LoVo (cell line): ENCODE measurements at regions not wholly inside any gene's neighbourhood (a gene's known extent, or its start where the extent isn't known, plus 50 kb on each side); places are given as distances from the start of the nearest gene placed in this dataset.
"Not testable (repeated sequence)": the region's sequence is repeated elsewhere in the genome, so short reads cannot be mapped to it uniquely, and the experiment has no call there.

Source experiments
- DNase-seq: peaks from one replicate; pipeline ENCODE4 v3.0.0-alpha.2; 2016; ENCODE audit warnings: low spot score

GRCh38 chr2:66174491-66174890 lies 260.4 kb upstream of the MEIS1 start:
- DNase-seq, result no peak

DNA sequence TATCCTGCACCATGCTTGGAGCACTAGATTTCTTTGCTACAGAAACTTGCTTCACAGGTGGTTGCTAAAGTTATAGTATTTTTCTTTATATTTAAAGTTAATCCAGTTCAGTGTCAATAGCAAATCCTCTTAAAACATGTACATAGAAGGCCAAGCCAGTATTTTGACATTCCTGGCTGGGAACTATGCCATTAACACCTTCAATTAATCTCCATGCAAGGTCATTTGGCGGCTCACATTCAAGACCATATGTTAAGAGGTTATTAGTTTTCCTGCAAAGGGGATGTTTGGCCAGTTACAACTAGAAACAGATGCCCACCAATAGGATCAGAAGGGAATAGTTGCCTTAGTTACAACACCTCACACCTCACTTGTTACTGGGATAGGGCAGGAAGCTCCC lies 261.3 kb upstream of the MEIS1 start:
- no peak for DNase-seq

DNA sequence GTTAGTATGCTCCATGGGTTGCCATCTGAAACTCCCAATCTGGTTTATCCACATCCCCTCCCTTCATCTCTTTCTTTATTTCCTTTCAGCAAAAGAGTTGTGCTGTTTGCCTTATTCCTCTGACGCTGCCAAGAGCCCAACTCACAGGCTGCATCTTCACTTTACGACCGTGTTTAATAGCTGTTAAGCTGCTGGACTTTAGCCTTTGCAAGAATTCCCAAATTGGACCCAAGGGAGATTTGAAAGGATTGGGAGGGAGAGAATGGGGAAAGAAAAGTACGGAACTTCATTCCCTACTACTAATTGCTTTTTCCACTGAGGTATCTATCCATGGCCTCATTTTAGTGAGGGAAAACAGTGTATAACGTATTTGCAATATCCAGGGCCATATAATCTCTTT lies 263.4 kb upstream of the MEIS1 start:
- no peak for DNase-seq

DNA sequence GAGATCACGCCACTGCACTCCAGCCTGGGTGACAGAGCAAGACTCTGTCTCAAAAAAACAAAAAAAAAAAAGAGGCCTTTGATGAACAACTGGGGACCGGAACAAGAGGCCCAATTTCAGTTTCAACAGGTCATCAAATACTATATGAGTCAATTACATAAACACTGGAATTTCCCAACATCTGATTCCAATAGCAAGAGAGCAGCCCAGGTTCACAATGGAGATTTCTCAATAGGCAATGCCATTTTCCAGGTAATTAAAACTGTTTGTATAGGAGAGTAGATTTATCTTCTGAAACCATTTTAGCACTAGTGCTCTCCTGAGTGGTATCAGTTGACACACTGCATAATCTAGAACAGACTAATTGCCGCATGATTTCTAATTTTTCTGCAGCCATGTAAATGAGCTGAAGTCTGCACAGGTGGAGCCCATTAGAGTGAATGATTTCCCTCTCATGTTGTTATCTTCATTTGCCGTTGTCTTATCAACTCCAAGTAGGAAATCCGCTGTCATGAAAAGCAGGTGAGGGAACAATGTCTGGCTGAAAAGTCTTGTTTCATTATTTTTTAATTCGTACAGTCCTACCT lies 264.1 kb upstream of the MEIS1 start:
- no peak for DNase-seq

DNA sequence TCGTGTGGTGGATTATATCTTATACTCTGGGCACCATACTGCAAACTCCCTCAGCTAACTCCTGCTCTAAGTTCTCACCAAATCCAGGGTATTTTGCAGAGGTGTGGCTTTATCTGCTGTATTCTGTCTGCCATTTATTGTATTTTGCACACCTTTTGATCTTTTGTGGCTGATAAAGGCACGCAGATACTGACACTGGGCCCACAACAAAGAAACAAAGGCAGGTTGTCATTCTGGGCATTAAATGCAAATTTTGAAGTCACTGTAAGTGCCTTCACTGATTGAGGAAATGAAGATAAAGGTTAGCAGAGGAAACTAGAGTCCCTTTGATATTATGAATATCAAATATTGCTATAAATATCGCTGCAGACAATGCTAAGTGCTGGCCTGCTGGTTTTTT lies 265.8 kb upstream of the MEIS1 start:
- DNase-seq, result no peak

GRCh38 chr2:66164470-66164869 lies 270.5 kb upstream of the MEIS1 start:
- DNase-seq, result no peak

DNA sequence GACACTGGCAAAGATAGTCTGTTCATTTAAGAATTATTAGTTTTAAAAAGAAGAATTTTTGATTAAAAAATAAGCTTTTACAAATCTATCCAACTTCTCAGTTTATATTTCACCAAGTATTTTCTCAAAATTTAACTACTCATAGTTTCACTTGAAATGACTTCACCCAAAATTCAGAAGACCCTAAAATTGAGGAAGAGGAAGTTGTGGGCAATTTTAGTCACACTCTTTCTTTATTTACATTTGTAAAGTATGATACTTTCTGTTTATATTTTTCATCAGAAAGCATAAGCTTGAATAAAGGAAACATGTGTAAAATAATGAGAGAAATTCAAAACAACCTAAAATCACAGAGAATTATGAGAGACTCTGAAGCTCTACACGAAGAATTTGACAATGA lies 278.8 kb upstream of the MEIS1 start:
- DNase-seq, result no peak

DNA sequence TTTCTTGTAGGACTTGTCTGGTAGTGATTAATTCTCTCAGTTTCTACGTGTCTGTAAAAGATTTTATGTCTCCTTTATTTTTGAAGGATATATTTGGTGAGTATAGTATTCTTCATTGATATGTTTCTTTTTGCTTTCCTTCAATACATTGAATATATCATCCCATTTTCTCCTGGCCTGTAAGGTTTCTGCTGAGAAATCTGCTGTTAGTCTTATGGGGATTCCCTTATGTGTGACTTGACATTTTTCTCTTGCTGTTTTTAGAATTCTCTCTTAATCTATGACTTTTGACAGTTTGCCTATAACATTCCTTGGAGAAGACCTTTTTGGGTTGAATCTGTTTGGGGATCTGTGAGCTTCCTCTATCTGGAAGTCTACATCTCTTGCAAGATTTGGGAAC lies 281.0 kb upstream of the MEIS1 start:
- DNase-seq, result no peak

GRCh38 chr2:66145490-66145889 lies 289.4 kb upstream of the MEIS1 start:
- DNase-seq, result no peak

GRCh38 chr2:66144324-66144723 lies 290.6 kb upstream of the MEIS1 start:
- not testable (repeated sequence) for DNase-seq

GRCh38 chr2:66137606-66138130 lies 297.3 kb upstream of the MEIS1 start:
- no peak for DNase-seq

- DNase-seq, result no peak
These were observed 300.7 kb upstream of the MEIS1 start for GRCh38 chr2:66134138-66134701.

GRCh38 chr2:66127656-66128055 lies 307.3 kb upstream of the MEIS1 start:
- no peak for DNase-seq

- no peak for DNase-seq
These were observed 307.9 kb upstream of the MEIS1 start for GRCh38 chr2:66127061-66127460.

GRCh38 chr2:66125951-66126350 lies 309.0 kb upstream of the MEIS1 start:
- DNase-seq, result no peak

GRCh38 chr2:66122516-66122915 lies 312.4 kb upstream of the MEIS1 start:
- DNase-seq, result no peak

- no peak for DNase-seq
These were observed 313.0 kb upstream of the MEIS1 start for GRCh38 chr2:66121946-66122345.

DNA sequence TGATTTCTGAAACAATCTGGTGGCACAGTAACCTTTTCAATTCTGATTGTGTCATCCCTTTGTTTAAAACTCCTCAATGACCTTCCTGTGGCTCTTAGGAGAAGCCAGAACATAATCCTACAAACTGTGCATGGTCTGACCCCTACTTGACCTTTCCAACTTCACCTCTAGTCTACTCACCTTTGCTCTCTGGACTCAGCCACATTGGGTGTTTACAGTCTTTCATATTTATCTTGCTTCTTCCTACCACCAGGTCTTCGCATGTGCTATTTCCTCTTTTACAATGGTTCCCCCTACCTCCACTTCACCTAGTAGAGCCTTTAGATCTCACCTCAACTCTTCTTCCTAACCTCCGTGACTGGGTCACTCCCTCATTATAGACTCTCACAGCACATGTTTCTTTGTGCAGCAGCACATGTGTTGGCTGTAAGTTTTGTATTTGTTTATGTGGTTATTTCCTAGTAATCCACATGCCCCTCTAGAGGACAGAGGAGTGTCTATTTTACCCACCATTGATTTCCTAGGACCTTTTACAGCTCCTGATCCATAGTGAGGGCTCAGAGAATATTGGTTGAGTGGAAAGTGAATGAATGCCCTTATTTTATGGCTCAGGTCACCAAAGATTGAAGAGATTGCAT lies 320.8 kb upstream of the MEIS1 start:
- no peak for DNase-seq

GRCh38 chr2:66111706-66112105 lies 323.2 kb upstream of the MEIS1 start:
- no peak for DNase-seq

DNA sequence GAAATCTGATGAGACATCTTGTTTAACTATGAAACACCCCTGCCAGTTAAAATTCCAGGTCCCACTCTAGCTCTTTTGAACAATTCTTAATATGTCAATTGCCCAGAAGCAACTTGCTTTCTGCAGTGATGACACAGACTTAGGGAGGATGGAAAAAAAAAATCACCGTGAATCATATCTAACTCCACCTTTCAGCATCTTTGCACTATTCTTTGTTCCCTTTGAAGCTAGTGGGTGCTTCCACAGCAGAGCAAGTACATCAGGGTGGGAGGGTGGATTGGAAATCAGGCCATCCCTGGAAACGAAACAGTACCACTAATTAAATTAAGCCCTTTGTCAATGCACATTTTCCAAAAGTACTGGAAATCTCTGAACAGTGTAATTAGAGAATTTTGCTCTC lies 324.3 kb upstream of the MEIS1 start:
- DNase-seq, result no peak

GRCh38 chr2:66110086-66110485 lies 324.8 kb upstream of the MEIS1 start:
- DNase-seq, result no peak

DNA sequence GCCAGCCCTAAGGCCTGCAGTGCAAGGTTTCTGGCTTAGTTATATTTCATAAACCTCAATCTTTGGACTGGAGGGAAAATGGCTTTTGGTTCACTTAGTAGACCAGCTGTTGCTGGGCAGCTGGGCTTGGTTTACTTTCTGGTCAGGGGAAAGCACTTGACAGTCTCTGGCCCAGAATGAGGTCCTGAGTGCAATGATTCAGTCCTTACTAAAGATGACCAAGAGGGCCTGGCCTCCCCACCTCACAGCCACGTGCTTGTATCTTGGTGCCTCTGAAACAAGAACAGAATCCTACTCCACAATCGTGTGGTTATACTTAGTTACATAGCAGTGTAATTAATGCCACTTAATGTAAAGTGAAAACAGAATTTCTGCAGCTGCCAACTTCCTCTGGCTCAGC lies 325.5 kb upstream of the MEIS1 start:
- DNase-seq, result no peak

GRCh38 chr2:66105066-66105753 lies 329.7 kb upstream of the MEIS1 start:
- DNase-seq, result no peak
